Mucosa of stomach (tissue), 1 donor: ENCODE measurements at regions not wholly inside any gene's neighbourhood (a gene's known extent, or its start where the extent isn't known, plus 50 kb on each side); places are given as distances from the start of the nearest gene placed in this dataset.

Experiments used
- H3K27me3 ChIP-seq: one replicate; pipeline ENCODE4 v1.7.0; 2013; ENCODE audit warnings: mild to moderate bottlenecking, low read length; ENCODE audit not compliant: control insufficient read depth, insufficient read depth
- H3K36me3 ChIP-seq: one replicate; pipeline ENCODE4 v1.7.0; 2013; ENCODE audit warnings: low read length; ENCODE audit not compliant: control insufficient read depth, insufficient read depth
- H3K4me1 ChIP-seq: one replicate; pipeline ENCODE4 v1.7.0; 2013; ENCODE audit warnings: mild to moderate bottlenecking, low read length; ENCODE audit not compliant: control insufficient read depth, insufficient read depth
- H3K4me3 ChIP-seq: one replicate; pipeline ENCODE4 v1.7.0; 2013; ENCODE audit warnings: low read length
- H3K9ac ChIP-seq: one replicate; pipeline ENCODE4 v1.7.0; 2013; ENCODE audit warnings: mild to moderate bottlenecking, low read length, moderate library complexity
- H3K9me3 ChIP-seq: one replicate; pipeline ENCODE4 v1.7.0; 2013; ENCODE audit warnings: mild to moderate bottlenecking, low read length, moderate library complexity; ENCODE audit not compliant: control insufficient read depth
- donor health status: Pancreatic carcinoma.

GRCh38 chr5:89028595-89029285, 145.8 kb upstream of the MEF2C start:
- Histone ChIP-seq H3K9me3 (no peaks in the 10 kb centered on the region), H3K9ac (no peak overlapping the region), H3K4me1 (no peaks in the 10 kb centered on the region), H3K4me3 (no peak overlapping the region), H3K36me3 (no peaks in the 10 kb centered on the region), H3K27me3 (no peaks in the 10 kb centered on the region)

GRCh38 chr5:89024045-89024444, 141.1 kb upstream of the MEF2C start:
- H3K27me3 ChIP-seq, result no peaks in the 10 kb centered on the region
- H3K9ac ChIP-seq, result no peak overlapping the region
- H3K9me3 ChIP-seq, result no peaks in the 10 kb centered on the region
- H3K36me3 ChIP-seq, result no peaks in the 10 kb centered on the region
- H3K4me1 ChIP-seq, result no peaks in the 10 kb centered on the region
- H3K4me3 ChIP-seq, result no peak overlapping the region

GRCh38 chr5:89020926-89021610, 138.1 kb upstream of the MEF2C start:
- Histone ChIP-seq H3K27me3 (no peaks in the 10 kb centered on the region), H3K9ac (no peak overlapping the region), H3K4me1 (no peaks in the 10 kb centered on the region), H3K36me3 (no peaks in the 10 kb centered on the region), H3K4me3 (no peak overlapping the region), H3K9me3 (no peaks in the 10 kb centered on the region)

GRCh38 chr5:89016741-89017303, 133.8 kb upstream of the MEF2C start:
- Histone ChIP-seq H3K4me3 (no peak overlapping the region), H3K4me1 (no peaks in the 10 kb centered on the region), H3K27me3 (no peaks in the 10 kb centered on the region), H3K9ac (no peak overlapping the region), H3K36me3 (no peaks in the 10 kb centered on the region), H3K9me3 (no peaks in the 10 kb centered on the region)

GRCh38 chr5:89015409-89015808, 132.4 kb upstream of the MEF2C start:
- Histone ChIP-seq H3K9ac (no peak overlapping the region), H3K36me3 (no peaks in the 10 kb centered on the region), H3K9me3 (no peaks in the 10 kb centered on the region), H3K4me3 (no peak overlapping the region), H3K4me1 (no peaks in the 10 kb centered on the region), H3K27me3 (no peaks in the 10 kb centered on the region)

- no peak overlapping the region for H3K4me3 ChIP-seq
- no peaks in the 10 kb centered on the region for H3K9me3 ChIP-seq
- H3K4me1 ChIP-seq, result no peaks in the 10 kb centered on the region
- no peak overlapping the region for H3K9ac ChIP-seq
- no peaks in the 10 kb centered on the region for H3K27me3 ChIP-seq
- H3K36me3 ChIP-seq, result no peaks in the 10 kb centered on the region
Measured at GRCh38 chr5:89011778-89012711, 129.1 kb upstream of the MEF2C start.

- Histone ChIP-seq H3K4me1 (no peaks in the 10 kb centered on the region), H3K27me3 (no peaks in the 10 kb centered on the region), H3K4me3 (no peak overlapping the region), H3K9me3 (no peaks in the 10 kb centered on the region), H3K36me3 (no peaks in the 10 kb centered on the region), H3K9ac (no peak overlapping the region)
Measured at GRCh38 chr5:89010512-89010911, 127.5 kb upstream of the MEF2C start.

GRCh38 chr5:89008291-89008690, 125.3 kb upstream of the MEF2C start:
- no peaks in the 10 kb centered on the region for H3K4me1 ChIP-seq
- H3K27me3 ChIP-seq, result no peaks in the 10 kb centered on the region
- no peaks in the 10 kb centered on the region for H3K36me3 ChIP-seq
- H3K9me3 ChIP-seq, result no peaks in the 10 kb centered on the region
- no peak overlapping the region for H3K4me3 ChIP-seq
- no peak overlapping the region for H3K9ac ChIP-seq

GRCh38 chr5:89005990-89006389, 123.0 kb upstream of the MEF2C start:
- no peak overlapping the region for H3K9ac ChIP-seq
- no peaks in the 10 kb centered on the region for H3K36me3 ChIP-seq
- no peaks in the 10 kb centered on the region for H3K27me3 ChIP-seq

GRCh38 chr5:89004379-89004778, 121.4 kb upstream of the MEF2C start:
- no peaks in the 10 kb centered on the region for H3K4me1 ChIP-seq
- no peak overlapping the region for H3K4me3 ChIP-seq
- H3K9me3 ChIP-seq, result no peaks in the 10 kb centered on the region
- no peaks in the 10 kb centered on the region for H3K36me3 ChIP-seq
- H3K9ac ChIP-seq, result no peak overlapping the region
- H3K27me3 ChIP-seq, result no peaks in the 10 kb centered on the region

More at GRCh38 chr5:89005990-89006389, 123.0 kb upstream of the MEF2C start:
- H3K4me3 ChIP-seq, result no peak overlapping the region
- H3K9me3 ChIP-seq, result no peaks in the 10 kb centered on the region
- H3K4me1 ChIP-seq, result no peaks in the 10 kb centered on the region

- no peaks in the 10 kb centered on the region for H3K36me3 ChIP-seq
- no peaks in the 10 kb centered on the region for H3K27me3 ChIP-seq
- no peak overlapping the region for H3K4me3 ChIP-seq
- H3K9ac ChIP-seq, result no peak overlapping the region
- H3K4me1 ChIP-seq, result no peaks in the 10 kb centered on the region
- H3K9me3 ChIP-seq, result no peaks in the 10 kb centered on the region
Measured at GRCh38 chr5:89003563-89004036, 120.6 kb upstream of the MEF2C start.
